AG04450 (cell line): ENCODE measurements at regions not wholly inside any gene's neighbourhood (a gene's known extent, or its start where the extent isn't known, plus 50 kb on each side); places are given as distances from the start of the nearest gene placed in this dataset.

Experiments used
- CTCF ChIA-PET: fragments of 300-600, 350-600 bp; formaldehyde crosslinking; extraction: SDS; loops from one replicate; lab custom pipeline; 2022; ENCODE audit warnings: antibody characterized with exemption, inconsistent platforms; lab: Charles Lee
- POLR2A ChIA-PET: fragments of 350-600 bp; formaldehyde crosslinking; extraction: SDS; loops from one replicate; lab custom pipeline; 2021; ENCODE audit warnings: antibody characterized with exemption, inconsistent platforms; lab: Yijun Ruan, JAX
- DNase-seq: peaks from one replicate; pipeline ENCODE4 v3.0.0-alpha.2; 2011; ENCODE audit warnings: low read depth, low spot score
- H3K27ac ChIP-seq: one replicate; pipeline ENCODE4 v1.5.1; 2012; ENCODE audit warnings: low read depth, low read length, control low read depth
- H3K27me3 ChIP-seq: one replicate; pipeline ENCODE4 v1.6.0; 2012; ENCODE audit warnings: low read length; ENCODE audit not compliant: control insufficient read depth, insufficient read depth
- H3K4me3 ChIP-seq: 2 replicates; pipeline ENCODE4 v1.5.1; 2011; ENCODE audit warnings: mild to moderate bottlenecking, low read depth, low read length, control low read depth
- H3K9me3 ChIP-seq: 2 replicates; pipeline ENCODE4 v1.5.1; 2012; ENCODE audit warnings: low read length; ENCODE audit not compliant: control insufficient read depth, insufficient read depth
- CTCF ChIP-seq: IDR thresholded peaks from 2 replicates; pipeline ENCODE4 v1.5.1; 2011; ENCODE audit warnings: low read depth, low read length, control low read depth, inconsistent platforms

GRCh38 chr7:81075150-81075549, 156.3 kb upstream of the SEMA3C start:
- no peak overlapping the region for H3K27ac ChIP-seq
- ChIA-PET POLR2A (no interaction called here), CTCF (no interaction called here)
- DNase-seq, result no peak
- peaks cover 8% of the 10 kb centered on the region for H3K9me3 ChIP-seq
- H3K4me3 ChIP-seq, result no peak overlapping the region
- H3K27me3 ChIP-seq, result no peaks in the 10 kb centered on the region
- TF ChIP-seq CTCF, result no peak

GRCh38 chr7:81074406-81074805, 155.6 kb upstream of the SEMA3C start:
- DNase-seq, result no peak
- TF ChIP-seq CTCF, result no peak
- ChIA-PET POLR2A (no interaction called here), CTCF (no interaction called here)
- no peak overlapping the region for H3K4me3 ChIP-seq
- peaks cover 8% of the 10 kb centered on the region for H3K9me3 ChIP-seq
- no peaks in the 10 kb centered on the region for H3K27me3 ChIP-seq
- H3K27ac ChIP-seq, result no peak overlapping the region

GRCh38 chr7:81073931-81074251, 155.0 kb upstream of the SEMA3C start:
- no peak for DNase-seq
- Histone ChIP-seq H3K4me3 (no peak overlapping the region), H3K27me3 (no peaks in the 10 kb centered on the region), H3K27ac (no peak overlapping the region), H3K9me3 (peaks cover 8% of the 10 kb centered on the region)
- ChIA-PET POLR2A (no interaction called here), CTCF (no interaction called here)
- no peak for TF ChIP-seq CTCF

- TF ChIP-seq CTCF, result no peak
- Histone ChIP-seq H3K9me3 (peaks cover 8% of the 10 kb centered on the region), H3K27ac (no peak overlapping the region), H3K27me3 (no peaks in the 10 kb centered on the region), H3K4me3 (no peak overlapping the region)
- CTCF ChIA-PET, result no interaction called here
- DNase-seq, result no peak
- POLR2A ChIA-PET, result no interaction called here
These were observed 152.1 kb upstream of the SEMA3C start for GRCh38 chr7:81070956-81071355.

GRCh38 chr7:81066797-81067196, 147.9 kb upstream of the SEMA3C start:
- no peak for DNase-seq
- H3K27me3 ChIP-seq, result no peaks in the 10 kb centered on the region
- no peak for TF ChIP-seq CTCF
- peaks cover 8% of the 10 kb centered on the region for H3K9me3 ChIP-seq
- H3K4me3 ChIP-seq, result no peak overlapping the region
- CTCF ChIA-PET, result no interaction called here
- POLR2A ChIA-PET, result no interaction called here
- H3K27ac ChIP-seq, result no peak overlapping the region
